ENCODE measurements at regions not wholly inside any gene's neighbourhood (a gene's known extent, or its start where the extent isn't known, plus 50 kb on each side); places are given as distances from the start of the nearest gene placed in this dataset.
A peak's percentile ranks its signal among the peaks of the same experiment; 100 is the strongest.
"Not testable (repeated sequence)": the region's sequence is repeated elsewhere in the genome, so short reads cannot be mapped to it uniquely, and the experiment has no call there.

GRCh38 chr14:82035397-82035796 lies 501.7 kb upstream of the SEL1L start:
- no peak for DNase-seq (ENCODE audit: low spot score)
- TF ChIP-seq CTCF (IDR thresholded peaks at IDR 0.05; ENCODE audit: extremely low read depth, insufficient read depth, missing control alignments): no peak
- in situ Hi-C loops (cut with MboI; ENCODE audit: low pct_unique_long_range_greater_than_20kb, low sequenced_read_pairs, unreplicated experiment): no loop called here

- DNase-seq (ENCODE audit: low spot score); in situ Hi-C loops (cut with MboI; ENCODE audit: low pct_unique_long_range_greater_than_20kb, low sequenced_read_pairs, unreplicated experiment): not testable (repeated sequence)
Observed at GRCh38 chr14:82038066-82038465, 504.4 kb upstream of the SEL1L start.

- no peak for TF ChIP-seq CTCF (IDR thresholded peaks at IDR 0.05; ENCODE audit: extremely low read depth, insufficient read depth, missing control alignments)
- in situ Hi-C loops (cut with MboI; ENCODE audit: low pct_unique_long_range_greater_than_20kb, low sequenced_read_pairs, unreplicated experiment): no loop called here
- no peak for DNase-seq (ENCODE audit: low spot score)
Observed at GRCh38 chr14:82045339-82045738, 511.7 kb upstream of the SEL1L start.

- in situ Hi-C loops (cut with MboI; ENCODE audit: low pct_unique_long_range_greater_than_20kb, low sequenced_read_pairs, unreplicated experiment): no loop called here
- no peak for TF ChIP-seq CTCF (IDR thresholded peaks at IDR 0.05; ENCODE audit: extremely low read depth, insufficient read depth, missing control alignments)
- no peak for DNase-seq (ENCODE audit: low spot score)
Observed at GRCh38 chr14:82046512-82047226, 513.0 kb upstream of the SEL1L start.

- TF ChIP-seq CTCF (IDR thresholded peaks at IDR 0.05; ENCODE audit: extremely low read depth, insufficient read depth, missing control alignments): no peak
- in situ Hi-C loops (cut with MboI; ENCODE audit: low pct_unique_long_range_greater_than_20kb, low sequenced_read_pairs, unreplicated experiment): no loop called here
- DNase-seq (ENCODE audit: low spot score): no peak
Observed at GRCh38 chr14:82047777-82048470, 514.3 kb upstream of the SEL1L start.

GRCh38 chr14:82052778-82053177 lies 519.1 kb upstream of the SEL1L start:
- in situ Hi-C loops (cut with MboI; ENCODE audit: low pct_unique_long_range_greater_than_20kb, low sequenced_read_pairs, unreplicated experiment): no loop called here
- no peak for DNase-seq (ENCODE audit: low spot score)
- peak; percentile 34 for TF ChIP-seq CTCF (IDR thresholded peaks at IDR 0.05; ENCODE audit: extremely low read depth, insufficient read depth, missing control alignments)

- no peak for TF ChIP-seq CTCF (IDR thresholded peaks at IDR 0.05; ENCODE audit: extremely low read depth, insufficient read depth, missing control alignments)
- DNase-seq (ENCODE audit: low spot score): no peak
- in situ Hi-C loops (cut with MboI; ENCODE audit: low pct_unique_long_range_greater_than_20kb, low sequenced_read_pairs, unreplicated experiment): no loop called here
Observed at GRCh38 chr14:82055515-82056115, 522.0 kb upstream of the SEL1L start.
